B cell (primary cell): ENCODE measurements at regions not wholly inside any gene's neighbourhood (a gene's known extent, or its start where the extent isn't known, plus 50 kb on each side); places are given as distances from the start of the nearest gene placed in this dataset.

Experiments
- ATAC-seq: fragments of 200-7000 bp; cut with Tn5 transposase; one replicate; pipeline ENCODE4 v1.10.0; 2021; ENCODE audit warnings: low read depth, mild to moderate bottlenecking, moderate number of reproducible peaks, moderate library complexity
- CTCF ChIA-PET: fragments of 350-600 bp; sonication (Branson Sonifier 250); formaldehyde crosslinking; loops from one replicate; lab custom pipeline; 2021; ENCODE audit warnings: antibody characterized with exemption, inconsistent platforms; lab: Charles Lee
- POLR2A ChIA-PET: fragments of 350-600 bp; sonication (Branson Sonifier 250); formaldehyde crosslinking; loops from one replicate; lab custom pipeline; 2021; ENCODE audit warnings: antibody characterized with exemption; lab: Charles Lee
- DNase-seq: peaks from one replicate; pipeline ENCODE4 v3.0.0; 2013
- H2AFZ ChIP-seq: 2 replicates; pipeline ENCODE4 v1.6.1; 2012; ENCODE audit warnings: mild to moderate bottlenecking, low read depth, low read length; ENCODE audit not compliant: insufficient read depth, poor library complexity, severe bottlenecking
- H3K27ac ChIP-seq, 2 donors: 1 replicate in 1 of 2; 2 replicates in 1 of 2; pipeline ENCODE4 v1.5.1; 2012 to 2013; ENCODE audit warnings: low read length in 2 of 2, mild to moderate bottlenecking in 2 of 2, moderate library complexity in 1 of 2
- H3K27me3 ChIP-seq, 4 experiments: fragments of 200-600 bp in 1 of 4; sonication (generic) in 1 of 4; replicated peaks in 1 of 4; 1 replicate in 2 of 4; 2 replicates in 2 of 4; pipeline versions ENCODE4 v1.6.1 to v1.7.0; 2013 to 2016; ENCODE audit warnings: low read length in 3 of 4, mild to moderate bottlenecking in 2 of 4, mixed read lengths in 1 of 4, moderate library complexity in 1 of 4; ENCODE audit not compliant: insufficient read depth in 4 of 4, control insufficient read depth in 3 of 4; ENCODE audit errors: control extremely low read depth in 1 of 4
- H3K36me3 ChIP-seq, 2 experiments: replicated peaks in 1 of 2; 1 replicate in 1 of 2; 2 replicates in 1 of 2; pipeline versions ENCODE4 v1.6.1 to v1.7.1; 2013; ENCODE audit warnings: low read length in 1 of 2; ENCODE audit not compliant: insufficient read depth in 2 of 2, control insufficient read depth in 1 of 2; ENCODE audit errors: control extremely low read depth in 1 of 2, extremely low read depth in 1 of 2
- H3K4me1 ChIP-seq, 2 donors: fragments of 200-600 bp in 1 of 2; sonication (generic) in 1 of 2; 1 replicate in 1 of 2; 2 replicates in 1 of 2; pipeline versions ENCODE4 v1.5.1 to v1.6.1; 2013 to 2017; ENCODE audit warnings: low read length in 2 of 2; ENCODE audit not compliant: control insufficient read depth in 2 of 2, insufficient read depth in 2 of 2
- H3K4me2 ChIP-seq: replicated peaks from 2 replicates; pipeline ENCODE3; 2012; ENCODE audit warnings: mild to moderate bottlenecking, low read depth, low read length; ENCODE audit not compliant: poor library complexity, severe bottlenecking
- H3K4me3 ChIP-seq, 5 experiments: fragments of 200-600 bp in 1 of 5; sonication (generic) in 1 of 5; 1 replicate in 3 of 5; 2 replicates in 2 of 5; pipeline versions ENCODE4 v1.5.1 to v1.7.0; 2011 to 2016; ENCODE audit warnings: low read length in 4 of 5, mild to moderate bottlenecking in 4 of 5, low read depth in 2 of 5, control low read depth in 1 of 5, moderate library complexity in 1 of 5; ENCODE audit not compliant: insufficient read depth in 1 of 5; ENCODE audit errors: control extremely low read depth in 1 of 5, extremely low read depth in 1 of 5
- H3K79me2 ChIP-seq: fragments of 200-600 bp; sonication (generic); one replicate; pipeline ENCODE4 v1.6.0; 2016; ENCODE audit warnings: low read length; ENCODE audit not compliant: control insufficient read depth, insufficient read depth
- H3K9ac ChIP-seq: fragments of 200-600 bp; sonication (generic); 2 replicates; pipeline ENCODE4 v1.6.1; 2017; ENCODE audit warnings: mild to moderate bottlenecking, low read length, moderate library complexity
- H3K9me3 ChIP-seq, 3 donors: one replicate each; pipeline versions ENCODE4 v1.6.1 to v1.7.1; 2013; ENCODE audit warnings: low read length in 2 of 3; ENCODE audit not compliant: control insufficient read depth in 2 of 3, insufficient read depth in 1 of 3; ENCODE audit errors: control extremely low read depth in 1 of 3
- H4K20me1 ChIP-seq: 2 replicates; pipeline ENCODE4 v1.6.0; 2012; ENCODE audit warnings: mild to moderate bottlenecking, low read length; ENCODE audit not compliant: insufficient read depth, control insufficient read depth, poor library complexity, severe bottlenecking
- H3K27ac Mint-ChIP-seq: one replicate; pipeline ENCODE4 v1.8.0; 2021; ENCODE audit warnings: mixed read lengths
- H3K27me3 Mint-ChIP-seq: one replicate; pipeline ENCODE4 v1.8.0; 2021; ENCODE audit warnings: mixed read lengths
- H3K4me1 Mint-ChIP-seq: one replicate; pipeline ENCODE4 v1.8.0; 2021; ENCODE audit warnings: mixed read lengths
- H3K4me3 Mint-ChIP-seq: one replicate; pipeline ENCODE4 v1.8.0; 2021; ENCODE audit warnings: mixed read lengths
- H3K9me3 Mint-ChIP-seq: one replicate; pipeline ENCODE4 v1.8.0; 2022; ENCODE audit warnings: mixed read lengths; ENCODE audit not compliant: insufficient read depth
- EZH2 ChIP-seq: IDR thresholded peaks from 2 replicates; pipeline ENCODE4 v1.6.1; 2012; ENCODE audit warnings: borderline replicate concordance, low read depth, mild to moderate bottlenecking, moderate library complexity, low read length; ENCODE audit not compliant: insufficient read depth, poor library complexity, severe bottlenecking
- WGBS: methylation state at CpG from one replicate; pipeline ENCODE4 v1.1.5; 2013; ENCODE audit warnings: missing lambda C conversion rate; ENCODE audit not compliant: insufficient coverage; 5-methylcytosine and 5-hydroxymethylcytosine counted together
- intact Hi-C: fragments of 100-400 bp; cut with micrococcal nuclease; formaldehyde crosslinking; loops from one replicate; pipeline ENCODE4 v1.10.0; 2022
- TF ChIP-seq, protein P1 (sequence below): fragments of 200-600 bp; IDR thresholded peaks from one replicate; pipeline ENCODE4 v1.8.0; 2022; ENCODE audit warnings: antibody characterized with exemption, mild to moderate bottlenecking

DNA sequence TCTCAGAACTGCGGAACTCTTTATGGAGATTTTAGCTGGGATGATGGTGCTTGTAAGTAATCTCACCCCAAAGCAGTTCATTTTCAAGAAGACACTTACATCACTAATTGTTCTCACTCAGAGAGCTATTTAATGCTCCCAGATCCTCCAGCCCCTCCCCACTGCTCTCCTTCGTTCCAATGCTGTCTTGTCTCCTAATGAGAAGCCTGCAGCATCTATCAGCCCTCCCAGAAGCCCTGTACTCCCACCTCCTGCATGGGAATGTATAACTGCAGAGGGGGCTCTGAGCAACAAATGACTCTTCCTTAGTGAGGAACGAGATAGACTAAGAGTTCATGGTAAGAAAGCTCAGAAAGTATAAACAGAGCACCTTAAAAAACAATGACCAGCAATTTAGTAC is 377.4 kb upstream of the RUNX1 start:
- intact Hi-C loops = no loop called here
- no peaks in the 10 kb centered on the region for H3K4me1 Mint-ChIP-seq
- Histone ChIP-seq H3K27ac (no peak overlapping the region), H3K36me3 (no peaks in the 10 kb centered on the region), H4K20me1 (no peaks in the 10 kb centered on the region), H3K4me3 (no peak overlapping the region), H2AFZ (no peak overlapping the region), H3K4me2 (no peak overlapping the region), H3K4me1 (no peaks in the 10 kb centered on the region), H3K9ac (no peak overlapping the region), H3K27me3 (no peaks in the 10 kb centered on the region), H3K9me3 (peaks cover 0 to 10% (median 10%) of the 10 kb centered on the region in 3 donors), H3K79me2 (no peaks in the 10 kb centered on the region)
- H3K9me3 Mint-ChIP-seq = peaks cover 4% of the 10 kb centered on the region
- ChIA-PET CTCF (interaction anchor here (1.0 kb wide), 1 partner anchor 537 kb away, joined by 3 read pairs; no protein-coding TSS in a partner anchor), POLR2A (no interaction called here)
- no peak overlapping the region for H3K4me3 Mint-ChIP-seq
- no CpG with 5 or more reads among the region's 3 CpGs for WGBS
- TF ChIP-seq, protein P1, sequence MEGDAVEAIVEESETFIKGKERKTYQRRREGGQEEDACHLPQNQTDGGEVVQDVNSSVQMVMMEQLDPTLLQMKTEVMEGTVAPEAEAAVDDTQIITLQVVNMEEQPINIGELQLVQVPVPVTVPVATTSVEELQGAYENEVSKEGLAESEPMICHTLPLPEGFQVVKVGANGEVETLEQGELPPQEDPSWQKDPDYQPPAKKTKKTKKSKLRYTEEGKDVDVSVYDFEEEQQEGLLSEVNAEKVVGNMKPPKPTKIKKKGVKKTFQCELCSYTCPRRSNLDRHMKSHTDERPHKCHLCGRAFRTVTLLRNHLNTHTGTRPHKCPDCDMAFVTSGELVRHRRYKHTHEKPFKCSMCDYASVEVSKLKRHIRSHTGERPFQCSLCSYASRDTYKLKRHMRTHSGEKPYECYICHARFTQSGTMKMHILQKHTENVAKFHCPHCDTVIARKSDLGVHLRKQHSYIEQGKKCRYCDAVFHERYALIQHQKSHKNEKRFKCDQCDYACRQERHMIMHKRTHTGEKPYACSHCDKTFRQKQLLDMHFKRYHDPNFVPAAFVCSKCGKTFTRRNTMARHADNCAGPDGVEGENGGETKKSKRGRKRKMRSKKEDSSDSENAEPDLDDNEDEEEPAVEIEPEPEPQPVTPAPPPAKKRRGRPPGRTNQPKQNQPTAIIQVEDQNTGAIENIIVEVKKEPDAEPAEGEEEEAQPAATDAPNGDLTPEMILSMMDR = no peak
- no peak for TF ChIP-seq EZH2
- peaks cover 37% of the 10 kb centered on the region for H3K27me3 Mint-ChIP-seq
- DNase-seq = no peak
- H3K27ac Mint-ChIP-seq = no peak overlapping the region
- no peak for ATAC-seq

DNA sequence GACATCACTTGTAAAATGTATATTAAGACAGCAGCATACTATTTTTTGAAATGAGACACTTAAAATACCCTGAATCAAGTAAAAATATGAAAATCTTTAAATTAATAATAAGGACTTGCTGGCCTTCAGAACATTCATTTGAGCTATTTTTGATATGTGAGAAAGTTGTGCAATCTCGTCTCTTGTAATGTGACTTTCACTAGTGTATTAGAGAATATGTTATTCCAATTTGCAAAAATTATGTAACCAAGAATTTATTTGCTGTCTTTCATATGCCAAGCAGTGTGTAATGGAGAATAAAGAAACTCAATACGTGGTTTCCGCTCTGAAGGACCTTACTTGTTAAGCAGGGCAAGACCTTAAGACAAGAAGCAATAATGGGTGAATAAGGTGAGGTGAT is 375.0 kb upstream of the RUNX1 start:
- no peak overlapping the region for H3K4me3 ChIP-seq
- H3K27ac ChIP-seq = no peak overlapping the region
- POLR2A ChIA-PET = no interaction called here
- peaks cover 0 to 15% (median 10%) of the 10 kb centered on the region in 3 donors for H3K9me3 ChIP-seq
- no peak overlapping the region for H3K9ac ChIP-seq
- Mint-ChIP-seq H3K4me3 (no peak overlapping the region), H3K27ac (no peak overlapping the region), H3K27me3 (peaks cover 34% of the 10 kb centered on the region), H3K9me3 (peaks cover 4% of the 10 kb centered on the region), H3K4me1 (no peaks in the 10 kb centered on the region)
- ATAC-seq (no peak), DNase-seq (no peak)
- no peaks in the 10 kb centered on the region for H3K79me2 ChIP-seq
- 95% methylated on average over 2 of the region's 3 CpGs for WGBS
- intact Hi-C loops = no loop called here
- no peaks in the 10 kb centered on the region for H3K4me1 ChIP-seq
- H3K27me3 ChIP-seq = no peaks in the 10 kb centered on the region
- CTCF ChIA-PET = no interaction called here
- H4K20me1 ChIP-seq = no peaks in the 10 kb centered on the region
- H3K36me3 ChIP-seq = no peaks in the 10 kb centered on the region
- H3K4me2 ChIP-seq = no peak overlapping the region
- TF ChIP-seq, protein P1 = no peak
- no peak for TF ChIP-seq EZH2
- no peak overlapping the region for H2AFZ ChIP-seq
